GM21529 (cell line): ENCODE measurements at regions not wholly inside any gene's neighbourhood (a gene's known extent, or its start where the extent isn't known, plus 50 kb on each side); places are given as distances from the start of the nearest gene placed in this dataset.

Source experiments
- ATAC-seq: cut with Tn5 transposase; IDR thresholded peaks from one replicate; pipeline ENCODE4 v1.9.1; 2021; ENCODE audit not compliant: unreplicated experiment

GRCh38 chr2:18325118-18325517 lies 235.3 kb downstream of the RDH14 start:
- no peak for ATAC-seq

- no peak for ATAC-seq
Observed at GRCh38 chr2:18319987-18320386, 240.5 kb downstream of the RDH14 start.

DNA sequence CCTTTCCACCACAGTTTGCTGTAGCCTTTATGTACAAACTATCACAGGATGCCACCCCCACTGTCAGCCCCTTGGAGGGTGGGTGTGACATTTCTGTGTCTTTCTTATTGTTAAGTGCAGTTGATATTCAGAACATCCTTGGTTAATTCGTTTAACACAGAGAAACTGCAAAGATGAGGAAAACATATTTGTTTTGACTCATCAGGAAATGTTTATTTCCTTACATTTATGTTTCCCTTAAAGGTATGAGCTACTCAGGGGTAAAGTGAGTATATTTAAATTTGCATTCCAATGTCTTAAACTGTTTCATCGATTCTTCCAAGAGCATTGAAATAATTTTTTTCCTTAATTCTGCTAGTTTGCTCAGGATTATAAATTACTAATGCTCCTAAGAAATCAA lies 243.4 kb downstream of the RDH14 start:
- no peak for ATAC-seq

- no peak for ATAC-seq
Observed at GRCh38 chr2:18312818-18313217, 247.6 kb downstream of the RDH14 start.

- ATAC-seq, result no peak
Observed at GRCh38 chr2:18311420-18312195, 248.8 kb downstream of the RDH14 start.

- no peak for ATAC-seq
Observed at GRCh38 chr2:18309627-18310026, 250.8 kb downstream of the RDH14 start.

DNA sequence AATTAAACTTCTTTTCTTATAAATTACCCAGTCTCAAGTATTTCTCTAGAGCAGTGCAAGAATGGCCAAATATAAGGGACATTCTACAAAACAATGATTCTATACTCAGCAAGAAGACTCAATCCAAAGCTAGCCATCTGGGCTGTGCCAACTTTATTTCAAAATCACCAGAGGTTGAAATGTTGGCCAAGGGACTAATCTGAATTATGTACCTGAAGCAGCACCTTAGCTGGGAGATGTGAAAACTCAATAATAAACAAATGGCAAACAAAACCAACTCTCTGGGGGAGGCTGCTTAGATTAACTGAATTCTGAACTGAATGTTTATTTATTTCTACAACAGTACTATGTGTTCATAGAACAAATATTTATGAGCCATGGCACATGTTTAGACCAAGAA lies 251.3 kb downstream of the RDH14 start:
- no peak for ATAC-seq

- no peak for ATAC-seq
Observed at GRCh38 chr2:18304849-18305248, 255.6 kb downstream of the RDH14 start.

GRCh38 chr2:18301421-18302139 lies 258.9 kb downstream of the RDH14 start:
- ATAC-seq, result no peak

DNA sequence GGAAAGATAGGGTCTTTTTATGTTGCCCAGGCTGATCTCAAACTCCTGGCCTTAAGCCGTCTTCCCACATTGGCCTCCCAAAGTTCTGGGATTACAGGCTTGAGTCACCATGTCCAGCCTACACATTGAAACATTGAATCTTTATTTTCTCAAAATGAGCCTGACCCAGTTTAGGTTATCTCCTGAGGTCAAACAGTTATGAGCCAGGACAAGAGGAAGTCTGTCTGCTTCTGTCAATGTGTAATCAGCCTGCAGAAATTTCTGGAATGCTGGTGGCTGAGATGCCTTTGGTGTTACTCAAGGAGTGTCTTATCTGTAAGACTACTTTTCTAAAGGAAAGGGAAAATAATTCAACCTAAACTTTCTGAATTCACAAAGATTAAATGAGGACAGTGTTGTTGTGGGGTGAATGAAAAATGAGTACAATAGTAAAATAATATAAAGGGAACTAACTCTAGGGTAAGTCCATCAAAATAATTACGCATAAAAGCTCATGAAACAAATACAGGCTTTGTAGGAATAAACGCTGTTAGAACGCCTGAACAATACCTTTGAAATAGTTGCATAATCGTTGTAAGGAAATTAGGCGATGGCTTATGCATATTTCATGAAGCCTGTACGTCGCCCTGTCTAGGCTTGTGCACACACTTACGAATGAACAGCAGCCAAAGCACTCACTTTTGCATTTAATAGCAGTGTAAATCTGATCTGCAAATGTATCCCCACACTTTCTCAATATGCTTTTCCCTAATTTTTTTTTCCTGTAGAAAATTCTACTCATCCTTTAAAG lies 260.8 kb downstream of the RDH14 start:
- ATAC-seq, result no peak

GRCh38 chr2:18297534-18298058 lies 262.9 kb downstream of the RDH14 start:
- ATAC-seq, result no peak

DNA sequence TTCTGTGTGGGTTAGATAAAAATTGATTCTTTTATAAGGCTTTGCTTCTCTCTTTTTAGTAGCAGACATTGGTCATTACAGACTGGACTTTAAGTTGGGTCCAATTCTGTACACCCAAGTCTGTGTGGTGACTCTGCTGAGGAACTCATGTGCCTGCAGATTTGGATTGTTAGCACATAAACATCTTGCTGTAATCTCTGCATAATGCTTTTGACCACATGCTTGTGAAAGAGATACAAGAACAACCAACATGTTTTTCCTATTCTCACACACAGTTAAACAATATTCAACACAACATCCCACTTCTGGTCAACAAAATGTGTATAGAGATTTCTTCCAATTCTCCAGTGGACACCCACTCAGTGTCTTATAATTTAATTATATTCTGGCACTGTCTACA lies 270.1 kb downstream of the RDH14 start:
- no peak for ATAC-seq

DNA sequence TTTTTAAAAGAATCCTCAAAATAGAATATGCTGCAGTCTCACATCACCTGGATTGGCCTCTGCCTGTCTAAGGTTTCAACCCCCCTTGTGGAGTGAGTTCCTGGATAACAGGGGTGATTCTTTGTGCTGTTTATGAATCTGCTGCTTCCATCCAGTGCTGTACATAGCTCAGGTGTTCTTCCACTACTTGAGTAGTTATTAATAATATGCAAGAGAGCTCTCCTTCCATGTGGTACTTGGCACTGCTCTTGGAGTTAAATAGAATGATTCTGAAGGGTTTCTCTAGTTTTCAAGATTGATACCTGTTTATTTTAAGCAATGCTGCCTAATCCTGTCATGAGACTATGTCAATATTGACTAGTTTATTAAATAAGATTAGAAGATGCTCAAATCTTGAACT lies 273.6 kb downstream of the RDH14 start:
- no peak for ATAC-seq

GRCh38 chr2:18284331-18284730 lies 276.1 kb downstream of the RDH14 start:
- no peak for ATAC-seq

DNA sequence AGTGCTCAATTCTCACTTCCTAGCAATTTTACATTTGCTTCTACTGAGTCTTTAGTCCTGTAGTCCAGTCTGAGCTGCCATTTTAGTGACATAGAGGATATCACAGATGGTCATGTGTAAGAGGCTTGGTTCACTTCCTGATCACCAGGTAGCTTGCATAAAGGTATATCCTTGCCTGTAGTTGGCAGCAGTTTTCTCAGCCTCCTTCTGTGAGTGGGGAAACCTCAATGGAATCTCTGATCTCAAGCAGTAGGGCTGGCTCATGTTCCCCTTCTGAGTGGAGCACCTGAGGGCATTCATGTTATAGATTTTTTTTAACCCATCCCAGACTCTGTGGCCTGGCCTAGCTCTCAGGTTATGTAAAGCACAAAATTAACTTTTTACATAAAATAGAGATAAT lies 278.4 kb downstream of the RDH14 start:
- no peak for ATAC-seq

- no peak for ATAC-seq
Observed at GRCh38 chr2:18276583-18277075, 283.8 kb downstream of the RDH14 start.

GRCh38 chr2:18273205-18273604 lies 287.2 kb downstream of the RDH14 start:
- no peak for ATAC-seq

DNA sequence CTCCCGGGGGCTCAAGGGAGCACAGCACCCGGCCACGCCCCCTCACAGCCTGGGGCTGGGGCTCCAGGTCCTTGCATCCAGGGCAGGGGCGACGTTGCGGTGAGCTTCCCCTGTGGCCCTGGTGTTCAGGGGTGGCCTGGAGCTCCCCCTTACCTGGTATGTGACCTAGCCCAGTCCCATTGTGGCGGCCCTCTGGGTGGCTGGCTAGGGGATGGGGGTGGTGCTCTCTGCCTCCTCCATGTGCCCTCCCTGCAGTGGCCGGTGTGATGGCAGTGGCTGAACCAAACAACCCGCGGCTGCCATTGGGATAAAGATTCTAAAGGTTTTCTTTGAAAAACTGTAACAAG lies 288.3 kb downstream of the RDH14 start:
- no peak for ATAC-seq

GRCh38 chr2:18271370-18272147 lies 288.9 kb downstream of the RDH14 start:
- no peak for ATAC-seq

- no peak for ATAC-seq
Observed at GRCh38 chr2:18268400-18268799, 292.1 kb downstream of the RDH14 start.

GRCh38 chr2:18267501-18267900 lies 293.0 kb downstream of the RDH14 start:
- no peak for ATAC-seq
